Panc1 (cell line): ENCODE measurements at regions not wholly inside any gene's neighbourhood (a gene's known extent, or its start where the extent isn't known, plus 50 kb on each side); places are given as distances from the start of the nearest gene placed in this dataset.

Experiments used
- ATAC-seq: fragments of 200-7000 bp; cut with Tn5 transposase; 2 replicates; pipeline ENCODE4 v1.9.1; 2020; ENCODE audit warnings: mild to moderate bottlenecking, moderate library complexity
- BruUV-seq: library from RNA; stranded (reverse); fragments of 400-500 nt; replicated peaks from 2 replicates; lab custom pipeline; 2021; lab: Mats Ljungman, UMichigan
- CTCF ChIA-PET: fragments of 300-600 bp; sonication (Branson Sonifier 250); formaldehyde crosslinking; loops from one replicate; lab custom pipeline; 2022; ENCODE audit warnings: antibody characterized with exemption; lab: Charles Lee
- POLR2A ChIA-PET: fragments of 300-600 bp; sonication (Branson Sonifier 250); formaldehyde crosslinking; loops from one replicate; lab custom pipeline; 2022; ENCODE audit warnings: antibody characterized with exemption; lab: Charles Lee
- DNase-seq: peaks from one replicate; pipeline ENCODE4 v3.0.0-alpha.2; 2010; ENCODE audit warnings: low read depth, low spot score
- H3K27ac ChIP-seq: 2 replicates; pipeline ENCODE4 v1.5.1; 2011; ENCODE audit warnings: mild to moderate bottlenecking, low read length, inconsistent platforms
- H3K27me3 ChIP-seq: fragments of 200-500 bp; sonication (Bioruptor generic); 2 replicates; pipeline ENCODE4 v1.6.0; 2014; ENCODE audit warnings: low read length, inconsistent platforms; ENCODE audit not compliant: control insufficient read depth, insufficient read depth
- H3K36me3 ChIP-seq: fragments of 200-500 bp; sonication (Bioruptor generic); 2 replicates; pipeline ENCODE4 v1.5.1; 2014; ENCODE audit warnings: inconsistent platforms, mild to moderate bottlenecking, low read length, moderate library complexity; ENCODE audit not compliant: control insufficient read depth, insufficient read depth
- H3K4me1 ChIP-seq: 2 replicates; pipeline ENCODE4 v1.5.1; 2011; ENCODE audit warnings: inconsistent platforms, mild to moderate bottlenecking, low read length, moderate library complexity; ENCODE audit not compliant: control insufficient read depth, insufficient read depth
- H3K4me3 ChIP-seq, 2 experiments: 2 replicates each; pipeline ENCODE4 v1.5.1; 2011 to 2012; ENCODE audit warnings: low read depth in 2 of 2, low read length in 2 of 2, mild to moderate bottlenecking in 2 of 2, inconsistent platforms in 1 of 2, moderate library complexity in 1 of 2
- H3K9me3 ChIP-seq: fragments of 200-500 bp; sonication (Bioruptor generic); 2 replicates; pipeline ENCODE4 v1.5.1; 2014; ENCODE audit warnings: low read depth, mild to moderate bottlenecking, inconsistent platforms, low read length, moderate library complexity; ENCODE audit not compliant: control insufficient read depth, insufficient read depth
- CTCF ChIP-seq: fragments of 450-650 bp; IDR thresholded peaks from 2 replicates; pipeline ENCODE4 v1.5.1; 2017; ENCODE audit warnings: mild to moderate bottlenecking
- POLR2AphosphoS5 ChIP-seq: IDR thresholded peaks from 2 replicates; pipeline ENCODE4 v1.6.1; 2012; ENCODE audit warnings: mild to moderate bottlenecking, low read depth, low read length, moderate library complexity
- REST ChIP-seq, 2 experiments: IDR thresholded peaks; 2 replicates each; pipeline ENCODE4 v1.6.1; 2011 to 2012; ENCODE audit warnings: low read depth in 2 of 2, control low read depth in 1 of 2, low read length in 1 of 2, mild to moderate bottlenecking in 1 of 2, moderate library complexity in 1 of 2; ENCODE audit not compliant: insufficient read depth in 1 of 2
- SIN3A ChIP-seq: IDR thresholded peaks from 2 replicates; pipeline ENCODE4 v1.6.1; 2012; ENCODE audit warnings: low read depth, mild to moderate bottlenecking, low read length, moderate library complexity, borderline replicate concordance; ENCODE audit not compliant: insufficient read depth
- TCF7L2 ChIP-seq: IDR thresholded peaks from 2 replicates; pipeline ENCODE4 v1.6.1; 2011; ENCODE audit warnings: mild to moderate bottlenecking, low read depth, low read length, inconsistent platforms
- in situ Hi-C: cut with HindIII; loops from 2 replicates; pipeline ENCODE4 v1.10.0; 2016; ENCODE audit warnings: low sequenced_read_pairs, low pct_unique_long_range_greater_than_20kb
- intact Hi-C: fragments of 100-400 bp; cut with micrococcal nuclease; formaldehyde crosslinking; loops from one replicate; pipeline ENCODE4 v1.10.0; 2022; ENCODE audit not compliant: unreplicated experiment

- no peak overlapping the region for H3K27ac ChIP-seq
- ChIA-PET POLR2A (no interaction called here), CTCF (no interaction called here)
- no peaks in the 10 kb centered on the region for H3K27me3 ChIP-seq
- BruUV-seq, result no TSS peak
- no peak for DNase-seq
- no peak overlapping the region for H3K4me3 ChIP-seq
- intact Hi-C loops (no loop called here), in situ Hi-C loops (no loop called here)
- ATAC-seq, result no peak
- H3K4me1 ChIP-seq, result no peaks in the 10 kb centered on the region
- TF ChIP-seq POLR2AphosphoS5 (no peak), TCF7L2 (no peak), REST (IDR thresholded peaks at IDR 0.05; ENCODE audit: insufficient read depth in 1 of 2, low read depth in 2 of 2, low read length in 1 of 2) (no peak), CTCF (no peak), SIN3A (no peak)
- H3K9me3 ChIP-seq, result no peaks in the 10 kb centered on the region
- H3K36me3 ChIP-seq, result no peaks in the 10 kb centered on the region
These were observed 362.2 kb downstream of the PDGFC start for GRCh38 chr4:156609421-156609820.

GRCh38 chr4:156608651-156609050 lies 362.9 kb downstream of the PDGFC start:
- intact Hi-C loops, result no loop called here
- no TSS peak for BruUV-seq
- H3K4me1 ChIP-seq, result no peaks in the 10 kb centered on the region
- H3K27me3 ChIP-seq, result no peaks in the 10 kb centered on the region
- H3K4me3 ChIP-seq, result no peak overlapping the region
- DNase-seq, result no peak
- no peak for ATAC-seq
- H3K9me3 ChIP-seq, result no peaks in the 10 kb centered on the region
- POLR2A ChIA-PET, result no interaction called here
- in situ Hi-C loops, result no loop called here
- CTCF ChIA-PET, result no interaction called here
- no peak for TF ChIP-seq REST (IDR thresholded peaks at IDR 0.05; ENCODE audit: insufficient read depth in 1 of 2, low read depth in 2 of 2, low read length in 1 of 2)
- TF ChIP-seq CTCF, result no peak
- TF ChIP-seq TCF7L2, result no peak
- TF ChIP-seq SIN3A, result no peak
- TF ChIP-seq POLR2AphosphoS5, result no peak
- no peaks in the 10 kb centered on the region for H3K36me3 ChIP-seq
- no peak overlapping the region for H3K27ac ChIP-seq
